HCT116 (cell line): ENCODE measurements at regions not wholly inside any gene's neighbourhood (a gene's known extent, or its start where the extent isn't known, plus 50 kb on each side); places are given as distances from the start of the nearest gene placed in this dataset.

Experiments used
- ATAC-seq: fragments of 200-7000 bp; cut with Tn5 transposase; 2 replicates; pipeline ENCODE4 v1.9.1; 2020; ENCODE audit warnings: mild to moderate bottlenecking, moderate library complexity
- BruUV-seq: library from RNA; stranded (reverse); fragments of 400-500 nt; replicated peaks from 2 replicates; lab custom pipeline; 2021; lab: Mats Ljungman, UMichigan
- CTCF ChIA-PET: fragments of 300-600 bp; sonication (Branson Sonifier 250); formaldehyde crosslinking; loops from one replicate; lab custom pipeline; 2021; ENCODE audit warnings: antibody characterized with exemption; lab: Charles Lee
- POLR2A ChIA-PET: fragments of 300-600, 350-600 bp; sonication (Branson Sonifier 250); formaldehyde crosslinking; loops from one replicate; lab custom pipeline; 2021; ENCODE audit warnings: antibody characterized with exemption; lab: Charles Lee
- RAD21 ChIA-PET, 2 experiments: fragments of 300-600 bp; sonication (Branson Sonifier 250); formaldehyde crosslinking; loops; one replicate each; lab custom pipeline; 2023; ENCODE audit warnings: low total read pairs in 2 of 2; ENCODE audit not compliant: uncharacterized antibody in 2 of 2, unreplicated experiment in 2 of 2, low non-redundant PET in 1 of 2; lab: Charles Lee
- DNase-seq: peaks from one replicate; pipeline ENCODE4 v3.0.0-alpha.2; 2010; ENCODE audit warnings: low read depth, low spot score
- H2AFZ ChIP-seq: fragments of 200-600 bp; shearing (Covaris generic), sonication (generic); 2 replicates; pipeline ENCODE4 v1.6.1; 2017; ENCODE audit warnings: low read depth, mixed run types, mixed read lengths, antibody characterized with exemption, low read length; ENCODE audit not compliant: poor library complexity, severe bottlenecking
- H3K27ac ChIP-seq: 2 replicates; pipeline ENCODE4 v1.5.1; 2012; ENCODE audit warnings: low read depth, low read length
- H3K27me3 ChIP-seq: fragments of 200-600 bp; sonication (generic); 2 replicates; pipeline ENCODE4 v1.6.1; 2016; ENCODE audit warnings: mixed run types, low read length, mixed read lengths; ENCODE audit not compliant: insufficient read depth
- H3K36me3 ChIP-seq, 2 experiments: fragments of 200-500 bp in 1 of 2; fragments of 200-600 bp in 1 of 2; sonication (Bioruptor generic) in 1 of 2; sonication (generic) in 1 of 2; 2 replicates each; pipeline versions ENCODE4 v1.5.1 to v1.6.1; 2014 to 2016; ENCODE audit warnings: low read length in 2 of 2, inconsistent platforms in 1 of 2, mixed read lengths in 1 of 2, mixed run types in 1 of 2; ENCODE audit not compliant: insufficient read depth in 2 of 2, control insufficient read depth in 1 of 2
- H3K4me1 ChIP-seq, 2 experiments: fragments of 200-600 bp in 1 of 2; sonication (generic) in 1 of 2; 2 replicates each; pipeline versions ENCODE4 v1.5.1 to v1.6.1; 2012 to 2017; ENCODE audit warnings: low read length in 2 of 2, inconsistent platforms in 1 of 2, mild to moderate bottlenecking in 1 of 2, mixed read lengths in 1 of 2, mixed run types in 1 of 2, moderate library complexity in 1 of 2; ENCODE audit not compliant: insufficient read depth in 2 of 2, control insufficient read depth in 1 of 2
- H3K4me2 ChIP-seq: fragments of 200-600 bp; sonication (generic); 2 replicates; pipeline ENCODE4 v1.6.1; 2017; ENCODE audit warnings: mixed run types, low read length, mixed read lengths
- H3K4me3 ChIP-seq, 2 experiments: fragments of 200-600 bp in 1 of 2; sonication (generic) in 1 of 2; replicated peaks in 1 of 2; 2 replicates each; pipeline ENCODE4 v1.5.1; 2011 to 2016; ENCODE audit warnings: low read length in 2 of 2, control low read depth in 1 of 2, low read depth in 1 of 2, mild to moderate bottlenecking in 1 of 2, mixed read lengths in 1 of 2, mixed run types in 1 of 2
- H3K79me2 ChIP-seq: fragments of 200-600 bp; sonication (generic); 2 replicates; pipeline ENCODE4 v1.6.1; 2017; ENCODE audit warnings: mild to moderate bottlenecking, mixed run types, low read length, moderate library complexity, mixed read lengths; ENCODE audit not compliant: insufficient read depth
- H3K9ac ChIP-seq: fragments of 200-600 bp; sonication (generic); 2 replicates; pipeline ENCODE4 v1.6.1; 2016; ENCODE audit warnings: low read length, mixed read lengths
- H3K9me2 ChIP-seq: fragments of 200-600 bp; sonication (generic), shearing (Covaris generic); 2 replicates; pipeline ENCODE4 v1.6.1; 2017; ENCODE audit warnings: mixed run types, mild to moderate bottlenecking, moderate library complexity; ENCODE audit not compliant: insufficient read depth
- H3K9me3 ChIP-seq, 2 experiments: fragments of 200-500 bp in 1 of 2; fragments of 200-600 bp in 1 of 2; sonication (Bioruptor generic) in 1 of 2; sonication (generic) in 1 of 2; 2 replicates each; pipeline ENCODE4 v1.6.1; 2014 to 2017; ENCODE audit warnings: low read length in 2 of 2, mixed read lengths in 2 of 2, inconsistent platforms in 1 of 2, low read depth in 1 of 2, mild to moderate bottlenecking in 1 of 2, mixed run types in 1 of 2, moderate library complexity in 1 of 2; ENCODE audit not compliant: control insufficient read depth in 1 of 2, insufficient read depth in 1 of 2
- H4K20me1 ChIP-seq: fragments of 200-600 bp; sonication (generic), shearing (Covaris generic); 2 replicates; pipeline ENCODE4 v1.6.1; 2017; ENCODE audit warnings: mixed run types, mild to moderate bottlenecking, moderate library complexity; ENCODE audit not compliant: insufficient read depth
- EZH2 ChIP-seq: fragments of 200-600 bp; sonication (generic); IDR thresholded peaks from 2 replicates; pipeline ENCODE4 v1.6.1; 2017; ENCODE audit warnings: antibody characterized with exemption, mixed run types
- FOSL1 ChIP-seq: IDR thresholded peaks from 2 replicates; pipeline ENCODE4 v1.6.1; 2012; ENCODE audit warnings: low read depth
- JUND ChIP-seq: IDR thresholded peaks from 2 replicates; pipeline ENCODE4 v1.6.1; 2012
- POLR2AphosphoS5 ChIP-seq: IDR thresholded peaks from 2 replicates; pipeline ENCODE4 v1.6.1; 2011; ENCODE audit warnings: mild to moderate bottlenecking, low read depth, low read length, moderate library complexity
- SIN3A ChIP-seq: IDR thresholded peaks from 2 replicates; pipeline ENCODE4 v1.6.1; 2012; ENCODE audit warnings: low read depth
- SP1 ChIP-seq: IDR thresholded peaks from 2 replicates; pipeline ENCODE4 v1.6.1; 2012; ENCODE audit warnings: low read depth
- SRF ChIP-seq: IDR thresholded peaks from 2 replicates; pipeline ENCODE4 v1.6.1; 2012; ENCODE audit warnings: low read depth
- TCF7L2 ChIP-seq: IDR thresholded peaks from 2 replicates; pipeline ENCODE4 v1.7.0; 2011; ENCODE audit warnings: borderline replicate concordance, inconsistent platforms; ENCODE audit not compliant: insufficient read depth, insufficient read length; ENCODE audit errors: extremely low read depth
- YY1 ChIP-seq: IDR thresholded peaks from 2 replicates; pipeline ENCODE4 v1.6.1; 2011; ENCODE audit warnings: low read length, low read depth, moderate library complexity, mild to moderate bottlenecking; ENCODE audit not compliant: insufficient replicate concordance; ENCODE audit errors: extremely low read depth
- intact Hi-C: fragments of 100-400 bp; cut with micrococcal nuclease; formaldehyde crosslinking; loops from 2 replicates; pipeline ENCODE4 v1.10.0; 2022
- TF ChIP-seq, protein P1 (sequence below): IDR thresholded peaks from 2 replicates; pipeline ENCODE4 v1.6.1; 2012; ENCODE audit warnings: low read depth
- TF ChIP-seq, protein P2 (sequence below), 3 experiments: fragments of 200-600 bp in 1 of 3; sonication (generic) in 1 of 3; IDR thresholded peaks in 2 of 3; conservative IDR thresholded peaks in 1 of 3; 2 replicates each; pipeline ENCODE4 v1.5.1; 2012 to 2017; ENCODE audit warnings: low read depth in 2 of 3, low read length in 2 of 3, antibody characterized with exemption in 1 of 3, borderline replicate concordance in 1 of 3, control low read depth in 1 of 3, mild to moderate bottlenecking in 1 of 3, mixed read lengths in 1 of 3, mixed run types in 1 of 3, moderate library complexity in 1 of 3; ENCODE audit not compliant: insufficient read depth in 1 of 3
- TF ChIP-seq, protein P3 (sequence below): IDR thresholded peaks from 2 replicates; pipeline ENCODE4 v1.6.1; 2012

- no peak for TF ChIP-seq YY1
- no peak for TF ChIP-seq POLR2AphosphoS5
- TF ChIP-seq, protein P1, sequence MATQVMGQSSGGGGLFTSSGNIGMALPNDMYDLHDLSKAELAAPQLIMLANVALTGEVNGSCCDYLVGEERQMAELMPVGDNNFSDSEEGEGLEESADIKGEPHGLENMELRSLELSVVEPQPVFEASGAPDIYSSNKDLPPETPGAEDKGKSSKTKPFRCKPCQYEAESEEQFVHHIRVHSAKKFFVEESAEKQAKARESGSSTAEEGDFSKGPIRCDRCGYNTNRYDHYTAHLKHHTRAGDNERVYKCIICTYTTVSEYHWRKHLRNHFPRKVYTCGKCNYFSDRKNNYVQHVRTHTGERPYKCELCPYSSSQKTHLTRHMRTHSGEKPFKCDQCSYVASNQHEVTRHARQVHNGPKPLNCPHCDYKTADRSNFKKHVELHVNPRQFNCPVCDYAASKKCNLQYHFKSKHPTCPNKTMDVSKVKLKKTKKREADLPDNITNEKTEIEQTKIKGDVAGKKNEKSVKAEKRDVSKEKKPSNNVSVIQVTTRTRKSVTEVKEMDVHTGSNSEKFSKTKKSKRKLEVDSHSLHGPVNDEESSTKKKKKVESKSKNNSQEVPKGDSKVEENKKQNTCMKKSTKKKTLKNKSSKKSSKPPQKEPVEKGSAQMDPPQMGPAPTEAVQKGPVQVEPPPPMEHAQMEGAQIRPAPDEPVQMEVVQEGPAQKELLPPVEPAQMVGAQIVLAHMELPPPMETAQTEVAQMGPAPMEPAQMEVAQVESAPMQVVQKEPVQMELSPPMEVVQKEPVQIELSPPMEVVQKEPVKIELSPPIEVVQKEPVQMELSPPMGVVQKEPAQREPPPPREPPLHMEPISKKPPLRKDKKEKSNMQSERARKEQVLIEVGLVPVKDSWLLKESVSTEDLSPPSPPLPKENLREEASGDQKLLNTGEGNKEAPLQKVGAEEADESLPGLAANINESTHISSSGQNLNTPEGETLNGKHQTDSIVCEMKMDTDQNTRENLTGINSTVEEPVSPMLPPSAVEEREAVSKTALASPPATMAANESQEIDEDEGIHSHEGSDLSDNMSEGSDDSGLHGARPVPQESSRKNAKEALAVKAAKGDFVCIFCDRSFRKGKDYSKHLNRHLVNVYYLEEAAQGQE: no peak
- TF ChIP-seq, protein P2, sequence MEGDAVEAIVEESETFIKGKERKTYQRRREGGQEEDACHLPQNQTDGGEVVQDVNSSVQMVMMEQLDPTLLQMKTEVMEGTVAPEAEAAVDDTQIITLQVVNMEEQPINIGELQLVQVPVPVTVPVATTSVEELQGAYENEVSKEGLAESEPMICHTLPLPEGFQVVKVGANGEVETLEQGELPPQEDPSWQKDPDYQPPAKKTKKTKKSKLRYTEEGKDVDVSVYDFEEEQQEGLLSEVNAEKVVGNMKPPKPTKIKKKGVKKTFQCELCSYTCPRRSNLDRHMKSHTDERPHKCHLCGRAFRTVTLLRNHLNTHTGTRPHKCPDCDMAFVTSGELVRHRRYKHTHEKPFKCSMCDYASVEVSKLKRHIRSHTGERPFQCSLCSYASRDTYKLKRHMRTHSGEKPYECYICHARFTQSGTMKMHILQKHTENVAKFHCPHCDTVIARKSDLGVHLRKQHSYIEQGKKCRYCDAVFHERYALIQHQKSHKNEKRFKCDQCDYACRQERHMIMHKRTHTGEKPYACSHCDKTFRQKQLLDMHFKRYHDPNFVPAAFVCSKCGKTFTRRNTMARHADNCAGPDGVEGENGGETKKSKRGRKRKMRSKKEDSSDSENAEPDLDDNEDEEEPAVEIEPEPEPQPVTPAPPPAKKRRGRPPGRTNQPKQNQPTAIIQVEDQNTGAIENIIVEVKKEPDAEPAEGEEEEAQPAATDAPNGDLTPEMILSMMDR (IDR thresholded peaks at IDR 0.05 in 2 of 3, conservative IDR thresholded peaks at IDR 0.05 in 1 of 3; ENCODE audit: borderline replicate concordance in 1 of 3, insufficient read depth in 1 of 3, low read depth in 2 of 3, low read length in 2 of 3): no peak
Observed at GRCh38 chr12:89825591-89826449, 117.2 kb upstream of the ATP2B1 start (continued).

- peak overlapping the region; percentile 32; the same call in 1 of the 2 replicates for H3K4me2 ChIP-seq
- H3K4me1 ChIP-seq: peaks cover 8 to 12% of the 10 kb centered on the region in 2 experiments; a peak in 3 of 4 replicates
- no peak overlapping the region for H3K9ac ChIP-seq
- no peak overlapping the region for H3K4me3 ChIP-seq
- H3K9me3 ChIP-seq: no peaks in the 10 kb centered on the region
- no peaks in the 10 kb centered on the region for H3K9me2 ChIP-seq
- H2AFZ ChIP-seq: peak overlapping the region; percentile 85
- H4K20me1 ChIP-seq: no peaks in the 10 kb centered on the region
- CTCF ChIA-PET: no interaction called here
- ATAC-seq: no peak
- BruUV-seq: no TSS peak
- DNase-seq: no peak
- H3K36me3 ChIP-seq: no peaks in the 10 kb centered on the region
- no peaks in the 10 kb centered on the region for H3K79me2 ChIP-seq
- RAD21 ChIA-PET: no interaction called here
- no peak overlapping the region for H3K27ac ChIP-seq
- intact Hi-C loops: no loop called here
- POLR2A ChIA-PET: no interaction called here
- no peaks in the 10 kb centered on the region for H3K27me3 ChIP-seq
- TF ChIP-seq FOSL1 (no peak), SP1 (no peak), TCF7L2 (no peak), POLR2AphosphoS5 (no peak), EZH2 (no peak), SRF (no peak), SIN3A (no peak), JUND (no peak)
- TF ChIP-seq, protein P3, sequence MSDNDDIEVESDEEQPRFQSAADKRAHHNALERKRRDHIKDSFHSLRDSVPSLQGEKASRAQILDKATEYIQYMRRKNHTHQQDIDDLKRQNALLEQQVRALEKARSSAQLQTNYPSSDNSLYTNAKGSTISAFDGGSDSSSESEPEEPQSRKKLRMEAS: no peak
- TF ChIP-seq, protein P1: no peak
Observed at GRCh38 chr12:89824822-89825221, 116.2 kb upstream of the ATP2B1 start.
